Stimulated activated CD4-positive, alpha-beta T cell treated with anti-CD3 and anti-CD28 coated beads, Interleukin-15, amount 100 ng/mL, for 48 hours (primary cell): ENCODE measurements at regions not wholly inside any gene's neighbourhood (a gene's known extent, or its start where the extent isn't known, plus 50 kb on each side); places are given as distances from the start of the nearest gene placed in this dataset.
"Not testable (repeated sequence)": the region's sequence is repeated elsewhere in the genome, so short reads cannot be mapped to it uniquely, and the experiment has no call there.

Source experiments
- DNase-seq, 2 donors: peaks; one replicate each; pipeline ENCODE4 v3.0.0-alpha.2; 2020; ENCODE audit warnings: low read depth in 2 of 2

- no peak for DNase-seq
Measured at GRCh38 chr4:152064282-152064681, 303.5 kb upstream of the GATB start.

- no peak for DNase-seq
Measured at GRCh38 chr4:152063621-152064240, 302.9 kb upstream of the GATB start.

GRCh38 chr4:152062936-152063620, 302.3 kb upstream of the GATB start:
- no peak for DNase-seq

- no peak for DNase-seq
Measured at GRCh38 chr4:152054731-152055130, 293.9 kb upstream of the GATB start.

GRCh38 chr4:152052451-152053057, 291.7 kb upstream of the GATB start:
- DNase-seq: no peak

GRCh38 chr4:152051332-152051731, 290.5 kb upstream of the GATB start:
- not testable (repeated sequence) for DNase-seq

- DNase-seq: no peak
Measured at GRCh38 chr4:152050106-152050505, 289.3 kb upstream of the GATB start.

- DNase-seq: no peak
Measured at GRCh38 chr4:152047451-152047850, 286.6 kb upstream of the GATB start.

GRCh38 chr4:152045807-152046571, 285.2 kb upstream of the GATB start:
- DNase-seq: peak in 1 of 2 donors; percentile 9

GRCh38 chr4:152045449-152045806, 284.6 kb upstream of the GATB start:
- no peak for DNase-seq

GRCh38 chr4:152044331-152045036, 283.7 kb upstream of the GATB start:
- no peak for DNase-seq

GRCh38 chr4:152041295-152041694, 280.5 kb upstream of the GATB start:
- no peak for DNase-seq

- DNase-seq: no peak
Measured at GRCh38 chr4:152039691-152040090, 278.9 kb upstream of the GATB start.

GRCh38 chr4:152039023-152039481, 278.2 kb upstream of the GATB start:
- DNase-seq: no peak

- no peak for DNase-seq
Measured at GRCh38 chr4:152038238-152038637, 277.4 kb upstream of the GATB start.

GRCh38 chr4:152037435-152037834, 276.6 kb upstream of the GATB start:
- no peak for DNase-seq

- DNase-seq: no peak
Measured at GRCh38 chr4:152033621-152034020, 272.8 kb upstream of the GATB start.

- DNase-seq: no peak
Measured at GRCh38 chr4:152032722-152033131, 271.9 kb upstream of the GATB start.

- DNase-seq: no peak
Measured at GRCh38 chr4:152029631-152030030, 268.8 kb upstream of the GATB start.

- DNase-seq: no peak
Measured at GRCh38 chr4:152028131-152028530, 267.3 kb upstream of the GATB start.

GRCh38 chr4:152024881-152025280, 264.1 kb upstream of the GATB start:
- DNase-seq: no peak

GRCh38 chr4:152023674-152024073, 262.9 kb upstream of the GATB start:
- DNase-seq: no peak
